ENCODE measurements at regions not wholly inside any gene's neighbourhood (a gene's known extent, or its start where the extent isn't known, plus 50 kb on each side); places are given as distances from the start of the nearest gene placed in this dataset.

DNA sequence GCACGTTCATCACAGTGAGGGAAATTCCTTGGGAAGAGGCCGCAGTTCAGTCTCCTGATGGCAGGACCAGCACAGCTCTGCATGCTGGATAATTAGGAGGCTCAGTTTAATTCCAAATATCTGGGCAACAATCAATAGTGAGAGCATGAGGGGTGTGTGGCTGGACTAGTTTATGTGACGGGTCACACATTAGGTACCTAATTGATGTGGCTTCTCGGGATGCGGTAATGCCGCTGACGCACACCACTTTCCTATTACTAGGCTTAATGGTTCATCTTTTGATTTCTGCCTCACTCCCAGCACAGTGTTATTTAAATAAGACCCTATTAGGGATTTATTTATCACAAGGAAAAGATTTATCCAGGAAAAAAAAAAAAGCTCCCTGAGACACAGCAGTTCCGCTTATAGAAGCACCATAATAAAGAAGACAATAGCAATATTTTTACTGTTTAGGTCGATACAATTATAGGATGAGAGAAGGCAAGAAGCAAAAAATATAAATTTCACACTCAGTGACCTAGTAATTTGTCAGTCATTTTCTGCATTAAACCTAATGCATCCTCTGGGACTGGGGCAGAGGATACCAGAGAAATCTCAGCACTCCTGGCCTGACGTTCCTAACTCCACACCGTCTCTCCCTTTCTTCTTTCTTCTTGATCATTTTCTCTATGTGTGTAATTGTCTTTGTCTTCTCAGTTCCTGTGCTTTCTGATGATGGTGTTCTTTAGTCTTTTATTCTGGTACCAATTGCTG, 264.7 kb upstream of the SLC14A2 start:
- no peaks in the 10 kb centered on the region for H3K27me3 ChIP-seq (ENCODE audit: control insufficient read depth, insufficient read depth, low read length)
- no peak overlapping the region for H3K4me3 ChIP-seq (ENCODE audit: low read length)
- no peaks in the 10 kb centered on the region for H3K9me3 ChIP-seq (ENCODE audit: control insufficient read depth, insufficient read depth, low read length)
- no peaks in the 10 kb centered on the region for H3K36me3 ChIP-seq (ENCODE audit: control insufficient read depth, insufficient read depth, low read length)
- no CpG with 5 or more reads among the region's 11 CpGs for WGBS (ENCODE audit: insufficient coverage, insufficient read length)
- no peak for DNase-seq (ENCODE audit: low read depth, low spot score)
- 0 out of 2 replicates have a peak, but pooled peaks cover 1% of the 10 kb centered on the region for H3K4me1 ChIP-seq (ENCODE audit: control insufficient read depth, insufficient read depth, low read length)
- no peak overlapping the region for H3K27ac ChIP-seq (ENCODE audit: low read length)

DNA sequence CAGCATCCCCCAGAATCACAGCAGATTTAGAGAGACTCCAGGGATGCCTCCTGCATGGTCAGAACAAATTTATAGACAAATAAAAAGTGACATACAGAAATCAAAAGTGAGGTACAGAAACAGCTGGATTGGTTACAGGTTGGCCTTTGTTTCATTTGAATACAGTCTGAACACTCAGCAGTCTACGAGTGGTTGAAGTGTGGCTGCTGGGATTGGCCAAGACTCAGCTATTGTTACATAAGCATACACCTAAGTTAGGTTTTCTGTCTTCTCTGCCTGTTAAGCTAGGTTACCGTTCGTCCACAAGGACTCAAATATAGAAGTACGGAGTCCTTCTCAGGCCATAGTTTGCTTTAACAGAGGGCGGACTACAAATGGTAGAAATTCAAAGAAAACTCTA, 262.4 kb upstream of the SLC14A2 start:
- Histone ChIP-seq H3K4me3 (ENCODE audit: low read length) (no peak overlapping the region), H3K27ac (ENCODE audit: low read length) (no peak overlapping the region), H3K27me3 (ENCODE audit: control insufficient read depth, insufficient read depth, low read length) (no peaks in the 10 kb centered on the region), H3K9me3 (ENCODE audit: control insufficient read depth, insufficient read depth, low read length) (no peaks in the 10 kb centered on the region), H3K36me3 (ENCODE audit: control insufficient read depth, insufficient read depth, low read length) (no peaks in the 10 kb centered on the region), H3K4me1 (ENCODE audit: control insufficient read depth, insufficient read depth, low read length) (0 out of 2 replicates have a peak, but pooled peaks cover 1% of the 10 kb centered on the region)
- no CpG with 5 or more reads among the region's 5 CpGs for WGBS (ENCODE audit: insufficient coverage, insufficient read length)
- no peak for DNase-seq (ENCODE audit: low read depth, low spot score)

DNA sequence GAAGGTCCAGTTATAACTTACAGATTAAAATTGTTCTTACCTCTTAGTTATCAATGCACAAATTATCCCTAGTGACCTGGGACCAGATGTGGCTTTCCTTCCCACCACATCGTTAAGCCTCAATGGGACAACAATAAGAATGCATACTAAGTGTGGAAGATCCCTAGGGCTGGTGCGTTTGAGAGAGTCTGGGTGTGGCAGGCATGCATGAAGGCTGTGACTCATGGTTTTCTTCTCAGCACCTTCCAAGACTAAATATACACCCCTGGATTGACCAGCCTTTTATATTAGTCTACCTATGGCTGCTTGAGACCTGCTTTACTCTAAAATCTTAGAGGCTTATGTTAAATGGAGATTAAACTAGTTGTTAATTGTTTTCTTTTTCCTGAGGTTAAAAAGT, 261.7 kb upstream of the SLC14A2 start:
- no peak overlapping the region for H3K27ac ChIP-seq (ENCODE audit: low read length)

GRCh38 chr18:45355944-45356520, 259.2 kb upstream of the SLC14A2 start:
- no peak overlapping the region for H3K4me3 ChIP-seq (ENCODE audit: low read length)
- peaks cover 3% of the 10 kb centered on the region; the same call in 1 of the 2 replicates for H3K4me1 ChIP-seq (ENCODE audit: control insufficient read depth, insufficient read depth, low read length)
- H3K27me3 ChIP-seq (ENCODE audit: control insufficient read depth, insufficient read depth, low read length), result no peaks in the 10 kb centered on the region
- no peaks in the 10 kb centered on the region for H3K9me3 ChIP-seq (ENCODE audit: control insufficient read depth, insufficient read depth, low read length)
- H3K36me3 ChIP-seq (ENCODE audit: control insufficient read depth, insufficient read depth, low read length), result no peaks in the 10 kb centered on the region
- H3K27ac ChIP-seq (ENCODE audit: low read length), result no peak overlapping the region
- no peak for DNase-seq (ENCODE audit: low read depth, low spot score)
- WGBS (ENCODE audit: insufficient coverage, insufficient read length), result no CpG with 5 or more reads among the region's 2 CpGs

More for the DNA sequence above, 261.7 kb upstream of the SLC14A2 start:
- Histone ChIP-seq H3K4me3 (ENCODE audit: low read length) (no peak overlapping the region), H3K36me3 (ENCODE audit: control insufficient read depth, insufficient read depth, low read length) (no peaks in the 10 kb centered on the region), H3K9me3 (ENCODE audit: control insufficient read depth, insufficient read depth, low read length) (no peaks in the 10 kb centered on the region), H3K4me1 (ENCODE audit: control insufficient read depth, insufficient read depth, low read length) (0 out of 2 replicates have a peak, but pooled peaks cover 1% of the 10 kb centered on the region), H3K27me3 (ENCODE audit: control insufficient read depth, insufficient read depth, low read length) (no peaks in the 10 kb centered on the region)
- no peak for DNase-seq (ENCODE audit: low read depth, low spot score)
- no CpG with 5 or more reads among the region's 2 CpGs for WGBS (ENCODE audit: insufficient coverage, insufficient read length)

GRCh38 chr18:45357686-45358470, 257.4 kb upstream of the SLC14A2 start:
- peaks cover 3% of the 10 kb centered on the region; the same call in 1 of the 2 replicates for H3K4me1 ChIP-seq (ENCODE audit: control insufficient read depth, insufficient read depth, low read length)
- no peak overlapping the region for H3K4me3 ChIP-seq (ENCODE audit: low read length)
- WGBS (ENCODE audit: insufficient coverage, insufficient read length), result no CpG with 5 or more reads among the region's 5 CpGs
- H3K27ac ChIP-seq (ENCODE audit: low read length), result no peak overlapping the region
- no peaks in the 10 kb centered on the region for H3K9me3 ChIP-seq (ENCODE audit: control insufficient read depth, insufficient read depth, low read length)
- DNase-seq (ENCODE audit: low read depth, low spot score), result no peak
- H3K36me3 ChIP-seq (ENCODE audit: control insufficient read depth, insufficient read depth, low read length), result no peaks in the 10 kb centered on the region
- H3K27me3 ChIP-seq (ENCODE audit: control insufficient read depth, insufficient read depth, low read length), result no peaks in the 10 kb centered on the region

DNA sequence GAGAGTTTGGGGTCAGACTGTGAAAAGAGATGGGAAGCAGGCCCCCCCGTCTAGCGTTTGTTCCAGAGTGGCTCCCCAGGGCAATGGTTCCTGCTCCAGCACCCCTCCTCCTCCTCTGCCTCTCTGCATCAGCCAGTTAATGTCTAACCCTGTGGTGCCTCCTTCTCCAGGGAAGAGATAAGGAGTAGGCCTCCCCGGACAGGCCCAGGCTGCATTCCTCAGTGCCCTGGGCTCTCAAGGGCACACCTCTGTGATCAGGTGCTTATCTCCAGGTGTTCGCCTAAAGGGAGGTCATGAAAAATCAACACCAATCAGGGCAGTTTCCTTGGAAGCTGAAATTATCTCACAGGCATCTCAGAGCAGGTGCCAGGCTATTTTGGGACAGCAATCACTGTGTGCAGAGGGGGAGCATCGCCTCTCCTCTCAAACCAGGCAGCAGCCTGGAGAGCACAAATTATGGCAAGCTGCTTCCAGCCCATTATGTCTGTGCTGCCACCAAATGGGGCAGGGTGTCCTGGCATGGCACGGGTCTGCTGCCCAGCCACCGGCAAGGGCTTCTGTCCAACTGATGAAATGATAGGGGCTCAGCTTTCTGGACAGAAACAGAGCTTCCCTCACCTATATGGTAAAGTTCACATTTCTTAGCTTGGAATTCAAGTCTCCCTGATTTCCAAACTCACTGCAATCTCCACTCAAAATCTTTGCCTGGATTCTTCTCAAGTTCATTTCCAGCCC, 255.8 kb upstream of the SLC14A2 start:
- no peak for DNase-seq (ENCODE audit: low read depth, low spot score)
- no CpG with 5 or more reads among the region's 7 CpGs for WGBS (ENCODE audit: insufficient coverage, insufficient read length)
- Histone ChIP-seq H3K4me1 (ENCODE audit: control insufficient read depth, insufficient read depth, low read length) (peaks cover 2% of the 10 kb centered on the region), H3K4me3 (ENCODE audit: low read length) (no peak overlapping the region), H3K27me3 (ENCODE audit: control insufficient read depth, insufficient read depth, low read length) (no peaks in the 10 kb centered on the region), H3K27ac (ENCODE audit: low read length) (no peak overlapping the region), H3K36me3 (ENCODE audit: control insufficient read depth, insufficient read depth, low read length) (no peaks in the 10 kb centered on the region), H3K9me3 (ENCODE audit: control insufficient read depth, insufficient read depth, low read length) (no peaks in the 10 kb centered on the region)

DNA sequence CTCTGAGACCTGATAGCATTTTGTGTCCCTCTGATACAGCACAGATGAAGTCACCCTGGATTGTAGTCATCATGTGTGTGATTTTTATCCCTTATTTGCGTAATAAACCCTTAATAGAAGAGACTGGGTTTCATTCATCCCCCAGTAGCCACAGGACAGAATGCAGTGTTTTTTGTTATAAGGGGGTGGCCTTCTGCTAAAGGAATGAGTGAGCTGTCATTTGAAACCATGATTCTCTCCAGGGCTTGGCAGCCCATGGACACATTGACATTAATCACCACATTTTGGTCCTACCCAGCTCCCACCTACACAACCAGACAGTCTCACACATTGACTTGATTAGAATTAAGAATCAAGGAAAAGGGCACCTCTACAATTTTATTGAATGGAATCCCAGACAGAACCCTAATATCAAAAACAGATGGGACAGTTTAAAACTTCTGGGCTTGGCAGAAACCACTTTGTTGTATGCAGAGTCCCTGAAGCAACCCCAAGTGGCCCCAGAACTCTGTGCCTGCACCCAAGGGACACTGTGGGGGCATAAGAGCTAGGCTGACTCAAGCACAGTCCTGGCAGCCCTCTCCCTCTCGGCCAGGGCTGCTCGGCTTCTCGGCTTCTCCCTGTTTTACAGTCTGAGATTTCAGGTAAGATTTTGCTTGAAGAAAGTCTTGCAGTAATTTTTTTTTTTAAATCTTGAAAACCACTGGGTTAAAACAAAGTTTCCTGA, 254.0 kb upstream of the SLC14A2 start:
- Histone ChIP-seq H3K27ac (ENCODE audit: low read length) (no peak overlapping the region), H3K27me3 (ENCODE audit: control insufficient read depth, insufficient read depth, low read length) (no peaks in the 10 kb centered on the region), H3K36me3 (ENCODE audit: control insufficient read depth, insufficient read depth, low read length) (no peaks in the 10 kb centered on the region), H3K9me3 (ENCODE audit: control insufficient read depth, insufficient read depth, low read length) (no peaks in the 10 kb centered on the region), H3K4me1 (ENCODE audit: control insufficient read depth, insufficient read depth, low read length) (peaks cover 2% of the 10 kb centered on the region), H3K4me3 (ENCODE audit: low read length) (no peak overlapping the region)
- no peak for DNase-seq (ENCODE audit: low read depth, low spot score)
- no CpG with 5 or more reads among the region's 4 CpGs for WGBS (ENCODE audit: insufficient coverage, insufficient read length)

DNA sequence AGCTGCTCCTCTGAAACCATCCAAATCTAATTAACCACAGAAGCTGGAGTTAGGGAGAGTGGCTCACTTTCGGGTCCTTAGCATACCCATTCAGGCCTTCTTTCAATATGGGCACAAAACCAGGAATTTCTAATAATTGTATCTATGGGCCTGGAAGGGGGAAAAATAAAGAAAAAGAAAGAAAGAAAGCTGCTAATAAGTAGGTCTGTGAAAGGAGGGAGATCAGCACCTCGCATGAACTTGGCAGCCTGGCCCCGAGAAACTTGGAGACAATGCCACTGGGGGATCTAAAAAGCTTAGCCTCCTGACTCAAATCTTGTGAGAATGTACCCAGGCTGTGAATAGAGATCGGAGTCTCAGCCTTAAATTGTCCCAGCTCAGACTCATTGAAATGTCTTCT, 252.1 kb upstream of the SLC14A2 start:
- Histone ChIP-seq H3K4me3 (ENCODE audit: low read length) (no peak overlapping the region), H3K4me1 (ENCODE audit: control insufficient read depth, insufficient read depth, low read length) (peaks cover 2% of the 10 kb centered on the region), H3K9me3 (ENCODE audit: control insufficient read depth, insufficient read depth, low read length) (no peaks in the 10 kb centered on the region), H3K27ac (ENCODE audit: low read length) (no peak overlapping the region), H3K27me3 (ENCODE audit: control insufficient read depth, insufficient read depth, low read length) (no peaks in the 10 kb centered on the region), H3K36me3 (ENCODE audit: control insufficient read depth, insufficient read depth, low read length) (no peaks in the 10 kb centered on the region)
- no CpG with 5 or more reads among the region's 4 CpGs for WGBS (ENCODE audit: insufficient coverage, insufficient read length)
- no peak for DNase-seq (ENCODE audit: low read depth, low spot score)

DNA sequence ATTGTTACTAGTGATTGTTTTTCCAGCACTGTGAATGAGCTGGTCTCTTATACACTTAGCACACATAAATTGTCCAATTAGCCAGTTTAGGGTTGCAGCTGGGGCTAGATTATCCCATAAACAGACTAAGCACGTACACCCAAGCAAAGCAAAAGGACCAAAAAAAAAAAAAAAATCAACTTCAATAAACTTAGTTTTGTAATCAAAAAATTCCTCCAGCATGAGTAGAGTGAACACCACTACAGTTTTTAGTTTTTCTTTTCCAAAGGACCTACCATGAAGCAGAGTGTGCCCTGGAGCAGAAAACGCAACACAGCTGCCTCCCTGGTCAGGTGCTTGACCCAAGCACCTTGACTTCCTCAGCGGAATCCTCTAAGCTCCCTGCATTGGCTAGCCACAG, 249.4 kb upstream of the SLC14A2 start:
- Histone ChIP-seq H3K4me1 (ENCODE audit: control insufficient read depth, insufficient read depth, low read length) (no peaks in the 10 kb centered on the region; the same call in 1 of the 2 replicates), H3K4me3 (ENCODE audit: low read length) (no peak overlapping the region), H3K9me3 (ENCODE audit: control insufficient read depth, insufficient read depth, low read length) (no peaks in the 10 kb centered on the region), H3K27ac (ENCODE audit: low read length) (no peak overlapping the region), H3K36me3 (ENCODE audit: control insufficient read depth, insufficient read depth, low read length) (no peaks in the 10 kb centered on the region), H3K27me3 (ENCODE audit: control insufficient read depth, insufficient read depth, low read length) (no peaks in the 10 kb centered on the region)
- WGBS (ENCODE audit: insufficient coverage, insufficient read length), result no CpG with 5 or more reads among the region's 3 CpGs
- DNase-seq (ENCODE audit: low read depth, low spot score), result no peak

Data from iPS DF 6.9 (cell line).